Dedifferentiated amniotic fluid mesenchymal stem cell (primary cell): ENCODE measurements at regions not wholly inside any gene's neighbourhood (a gene's known extent, or its start where the extent isn't known, plus 50 kb on each side); places are given as distances from the start of the nearest gene placed in this dataset.

Experiments used
- DNase-seq: peaks from one replicate; pipeline ENCODE4 v3.0.0-alpha.2; 2016; ENCODE audit errors: extremely low spot score

- no peak for DNase-seq
Observed at GRCh38 chr10:69740126-69740525, 61.6 kb upstream of the COL13A1 start.

DNA sequence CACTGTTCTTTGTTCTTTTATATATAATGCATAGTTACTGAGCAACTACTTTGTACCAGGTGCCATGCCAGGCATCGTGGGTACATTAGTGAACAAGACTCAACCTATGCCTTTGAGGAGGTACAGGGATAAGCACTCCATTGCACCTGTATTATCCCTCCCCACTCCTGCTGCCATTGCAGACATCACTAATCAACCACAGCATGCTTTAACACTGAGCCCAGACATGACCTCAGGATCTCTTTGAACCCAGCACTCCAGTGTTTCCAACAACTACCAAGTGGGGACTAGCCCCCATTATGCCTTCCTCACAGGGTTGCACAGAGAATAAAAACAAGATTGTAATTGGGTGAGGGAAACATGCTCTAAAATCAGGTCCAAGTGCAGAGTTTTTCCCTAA is 60.5 kb upstream of the COL13A1 start:
- DNase-seq = no peak

GRCh38 chr10:69741671-69742355 is 59.9 kb upstream of the COL13A1 start:
- DNase-seq = no peak

DNA sequence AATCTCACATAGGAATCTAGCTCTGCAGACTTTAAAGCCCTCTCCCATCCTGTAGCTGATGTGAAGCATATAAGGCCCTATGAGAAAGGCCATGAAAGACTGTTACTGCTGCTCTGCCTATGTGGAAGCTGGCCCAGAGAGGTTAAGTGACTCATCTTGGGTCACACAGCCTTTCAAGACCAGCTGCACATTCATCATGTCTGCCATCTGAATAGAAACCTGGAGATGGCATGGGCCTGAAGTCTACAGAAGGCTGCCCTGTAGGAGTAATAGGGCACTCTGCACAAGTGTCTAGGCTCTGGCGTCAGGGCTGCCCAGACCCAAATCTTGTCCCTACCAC is 59.4 kb upstream of the COL13A1 start:
- DNase-seq = no peak

DNA sequence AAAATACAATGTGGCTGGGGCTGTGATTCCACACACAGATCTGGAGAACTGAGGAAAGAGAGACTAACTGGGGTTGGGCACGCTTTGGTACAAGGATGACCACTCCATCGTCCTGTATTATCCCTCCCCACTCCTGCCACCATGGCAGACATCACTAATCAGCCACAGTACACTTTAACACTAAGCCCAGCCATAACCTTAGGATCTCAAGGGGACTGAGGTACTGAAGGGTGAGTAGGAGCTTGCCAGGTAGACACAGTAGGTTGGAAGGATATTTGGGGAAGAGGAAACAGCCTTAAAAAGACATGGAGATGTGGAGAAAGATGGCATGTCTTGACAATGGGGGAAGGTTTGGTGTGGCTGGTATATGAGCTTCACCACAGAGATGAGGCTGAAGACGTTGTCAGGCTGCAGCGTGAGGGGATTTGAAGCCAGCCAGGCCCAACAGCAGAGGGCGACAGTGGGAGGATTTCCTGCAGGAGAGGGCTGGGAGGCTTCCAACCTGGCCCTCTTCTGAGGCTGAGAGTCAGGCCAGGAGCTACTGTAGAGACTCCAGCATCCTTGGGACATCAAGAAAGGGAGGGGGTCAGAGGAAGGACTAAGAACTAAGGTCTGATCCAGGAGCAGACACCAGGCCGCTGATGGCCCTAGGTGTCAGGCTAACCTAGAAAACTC is 58.6 kb upstream of the COL13A1 start:
- no peak for DNase-seq

DNA sequence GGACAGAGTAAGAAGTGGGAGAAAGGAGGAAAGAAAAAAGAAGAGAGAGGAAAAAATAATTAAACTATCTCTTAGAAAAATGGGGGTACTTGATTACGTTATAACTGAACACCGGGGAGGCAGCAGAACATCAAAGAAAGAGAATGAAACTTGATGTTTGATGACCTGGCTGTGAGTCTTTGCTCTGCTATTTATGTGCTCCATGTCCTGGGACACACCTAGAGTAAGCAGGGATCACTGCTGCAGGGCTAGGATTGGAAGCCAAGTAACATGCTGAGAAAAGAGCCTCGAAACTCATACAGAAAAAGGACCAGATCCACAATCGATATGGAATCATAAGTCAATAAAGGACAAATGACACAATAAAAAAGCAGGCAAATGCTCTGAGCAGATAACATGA is 56.7 kb upstream of the COL13A1 start:
- no peak for DNase-seq

DNA sequence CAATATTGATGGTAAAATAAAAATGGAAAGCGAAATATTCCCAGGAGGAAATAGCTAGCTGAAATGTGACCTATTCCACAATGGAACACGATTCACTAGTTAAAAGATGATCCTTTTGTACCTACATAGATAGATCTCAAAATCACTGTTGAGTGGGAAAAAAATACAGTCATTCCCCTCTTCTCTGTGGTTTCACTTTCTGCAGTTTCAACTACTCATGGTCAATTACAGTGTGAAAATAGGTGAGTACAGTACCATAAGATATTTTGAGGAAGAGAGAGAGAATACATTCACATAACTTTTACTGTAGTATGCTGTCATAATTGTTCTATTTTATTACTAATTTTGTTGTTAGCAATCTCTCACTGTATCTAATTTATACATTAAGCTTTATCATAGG is 56.0 kb upstream of the COL13A1 start:
- no peak for DNase-seq

GRCh38 chr10:69747179-69747578 is 54.5 kb upstream of the COL13A1 start:
- DNase-seq = no peak

DNA sequence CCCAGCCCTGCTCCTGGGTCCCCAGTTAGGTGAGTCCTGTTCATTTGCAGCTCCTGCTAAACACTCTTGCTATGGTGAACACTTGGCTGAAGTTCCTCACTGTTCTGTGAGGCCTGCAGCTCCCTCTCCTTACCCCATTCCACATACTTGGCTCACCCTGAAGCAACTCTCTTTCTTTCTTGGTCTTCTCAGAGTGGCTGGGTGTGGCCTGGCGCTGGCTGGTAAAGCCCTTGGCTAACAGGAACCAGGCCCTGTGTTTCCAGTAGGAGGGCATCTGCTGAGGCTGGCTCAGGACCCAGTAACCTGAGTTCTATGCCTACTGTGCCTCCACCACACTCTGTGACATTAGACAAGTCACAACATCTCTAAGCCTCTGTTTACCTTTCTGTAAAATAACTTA is 53.1 kb upstream of the COL13A1 start:
- no peak for DNase-seq

- DNase-seq = no peak
Observed at GRCh38 chr10:69749178-69750010, 52.3 kb upstream of the COL13A1 start.

DNA sequence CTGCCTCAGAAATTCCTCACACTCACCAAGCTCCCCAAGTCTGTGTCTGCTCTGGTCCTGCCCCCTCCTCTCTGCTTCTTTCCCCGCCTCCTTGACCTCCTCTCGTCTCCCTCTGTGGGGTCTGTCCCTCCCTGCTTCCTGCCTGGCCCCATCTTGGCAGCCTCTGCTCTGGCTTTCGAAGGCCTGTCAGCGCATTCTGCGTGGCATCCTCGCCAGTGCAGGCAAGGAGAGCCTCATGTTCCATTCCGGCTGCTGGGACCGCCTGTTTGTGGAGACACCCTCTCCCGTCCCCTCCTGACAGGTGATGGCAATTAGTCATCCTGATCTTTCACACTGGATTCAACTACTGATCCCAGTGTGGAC is 51.7 kb upstream of the COL13A1 start:
- no peak for DNase-seq

DNA sequence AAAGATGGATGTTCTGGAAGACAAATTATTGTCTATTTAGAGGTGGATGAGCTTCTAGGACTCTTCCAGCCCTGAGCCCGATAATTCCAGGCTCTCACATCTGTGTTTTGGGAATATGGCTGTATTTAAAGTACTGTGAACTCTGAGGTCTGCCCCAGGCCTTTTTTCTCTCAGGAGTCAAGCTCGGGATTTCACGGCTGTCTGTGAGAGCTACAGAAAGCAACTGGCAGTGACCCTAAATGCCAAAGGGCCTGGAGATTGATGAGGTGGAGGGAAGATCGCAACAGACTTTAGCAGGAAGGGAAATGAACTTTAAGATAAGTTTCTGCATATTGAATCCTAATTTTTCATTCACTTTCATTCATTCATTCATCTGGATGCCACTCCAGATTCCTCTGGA is 51.0 kb upstream of the COL13A1 start:
- no peak for DNase-seq

- no peak for DNase-seq
Observed at GRCh38 chr10:69751214-69751613, 50.5 kb upstream of the COL13A1 start.
